ENCODE measurements at regions not wholly inside any gene's neighbourhood (a gene's known extent, or its start where the extent isn't known, plus 50 kb on each side); places are given as distances from the start of the nearest gene placed in this dataset.

GRCh38 chr1:36576551-36577110 lies 93.9 kb upstream of the CSF3R start:
- DNase-seq (ENCODE audit: low spot score) = no peak

GRCh38 chr1:36576118-36576517 lies 93.4 kb upstream of the CSF3R start:
- peak; percentile 87 for DNase-seq (ENCODE audit: low spot score)

GRCh38 chr1:36573445-36573844 lies 90.7 kb upstream of the CSF3R start:
- DNase-seq (ENCODE audit: low spot score) = no peak

GRCh38 chr1:36572906-36573305 lies 90.2 kb upstream of the CSF3R start:
- no peak for DNase-seq (ENCODE audit: low spot score)

GRCh38 chr1:36572142-36572715 lies 89.5 kb upstream of the CSF3R start:
- DNase-seq (ENCODE audit: low spot score) = no peak

- DNase-seq (ENCODE audit: low spot score) = no peak
These were observed 88.4 kb upstream of the CSF3R start for GRCh38 chr1:36571106-36571505.

GRCh38 chr1:36570478-36571060 lies 87.9 kb upstream of the CSF3R start:
- DNase-seq (ENCODE audit: low spot score) = no peak

GRCh38 chr1:36570006-36570405 lies 87.3 kb upstream of the CSF3R start:
- DNase-seq (ENCODE audit: low spot score) = no peak

- no peak for DNase-seq (ENCODE audit: low spot score)
These were observed 85.1 kb upstream of the CSF3R start for GRCh38 chr1:36567601-36568341.

- DNase-seq (ENCODE audit: low spot score) = no peak
These were observed 83.1 kb upstream of the CSF3R start for GRCh38 chr1:36565576-36566501.

- DNase-seq (ENCODE audit: low spot score) = no peak
These were observed 79.5 kb upstream of the CSF3R start for GRCh38 chr1:36562181-36562685.

GRCh38 chr1:36561361-36561724 lies 78.6 kb upstream of the CSF3R start:
- DNase-seq (ENCODE audit: low spot score) = no peak

GRCh38 chr1:36560621-36561360 lies 78.1 kb upstream of the CSF3R start:
- no peak for DNase-seq (ENCODE audit: low spot score)

GRCh38 chr1:36560177-36560576 lies 77.5 kb upstream of the CSF3R start:
- no peak for DNase-seq (ENCODE audit: low spot score)

GRCh38 chr1:36559061-36559460 lies 76.3 kb upstream of the CSF3R start:
- no peak for DNase-seq (ENCODE audit: low spot score)

- DNase-seq (ENCODE audit: low spot score) = no peak
These were observed 74.6 kb upstream of the CSF3R start for GRCh38 chr1:36557041-36558000.

- no peak for DNase-seq (ENCODE audit: low spot score)
These were observed 72.3 kb upstream of the CSF3R start for GRCh38 chr1:36555041-36555440.

- DNase-seq (ENCODE audit: low spot score) = no peak
These were observed 71.6 kb upstream of the CSF3R start for GRCh38 chr1:36554323-36554628.

GRCh38 chr1:36553591-36554322 lies 71.0 kb upstream of the CSF3R start:
- DNase-seq (ENCODE audit: low spot score) = peak; percentile 68
